ENCODE measurements at regions not wholly inside any gene's neighbourhood (a gene's known extent, or its start where the extent isn't known, plus 50 kb on each side); places are given as distances from the start of the nearest gene placed in this dataset.
"Not testable (repeated sequence)": the region's sequence is repeated elsewhere in the genome, so short reads cannot be mapped to it uniquely, and the experiment has no call there.

- no peak for DNase-seq
Observed at GRCh38 chr4:24363751-24364150, 220.6 kb downstream of the DHX15 start.

GRCh38 chr4:24352112-24352511, 232.2 kb downstream of the DHX15 start:
- no peak for DNase-seq

GRCh38 chr4:24349168-24349996, 235.0 kb downstream of the DHX15 start:
- DNase-seq: not testable (repeated sequence)

- no peak for DNase-seq
Observed at GRCh38 chr4:24339260-24339659, 245.1 kb downstream of the DHX15 start.

- DNase-seq: no peak
Observed at GRCh38 chr4:24337451-24338190, 246.7 kb downstream of the DHX15 start.

- DNase-seq: no peak
Observed at GRCh38 chr4:24335616-24336015, 248.7 kb downstream of the DHX15 start.

- DNase-seq: no peak
Observed at GRCh38 chr4:24334906-24335305, 249.4 kb downstream of the DHX15 start.

GRCh38 chr4:24330573-24330972, 253.8 kb downstream of the DHX15 start:
- DNase-seq: no peak

- no peak for DNase-seq
Observed at GRCh38 chr4:24330172-24330571, 254.2 kb downstream of the DHX15 start.

GRCh38 chr4:24328711-24329110, 255.6 kb downstream of the DHX15 start:
- DNase-seq: no peak

- DNase-seq: no peak
Observed at GRCh38 chr4:24328310-24328709, 256.0 kb downstream of the DHX15 start.

GRCh38 chr4:24322995-24323394, 261.4 kb downstream of the DHX15 start:
- no peak for DNase-seq

- DNase-seq: no peak
Observed at GRCh38 chr4:24322511-24322910, 261.8 kb downstream of the DHX15 start.

GRCh38 chr4:24321616-24322015, 262.7 kb downstream of the DHX15 start:
- no peak for DNase-seq

- no peak for DNase-seq
Observed at GRCh38 chr4:24321131-24321530, 263.2 kb downstream of the DHX15 start.

- DNase-seq: no peak
Observed at GRCh38 chr4:24319387-24319786, 265.0 kb downstream of the DHX15 start.

- no peak for DNase-seq
Observed at GRCh38 chr4:24315056-24315455, 269.3 kb downstream of the DHX15 start.

- DNase-seq: no peak
Observed at GRCh38 chr4:24312261-24312913, 272.0 kb downstream of the DHX15 start.

- DNase-seq: no peak
Observed at GRCh38 chr4:24303926-24304325, 280.4 kb downstream of the DHX15 start.

GRCh38 chr4:24298911-24299310, 285.4 kb downstream of the DHX15 start:
- no peak for DNase-seq

GRCh38 chr4:24287096-24287495, 297.3 kb downstream of the DHX15 start:
- no peak for DNase-seq

- no peak for DNase-seq
Observed at GRCh38 chr4:24285759-24286158, 298.6 kb downstream of the DHX15 start.

GRCh38 chr4:24282446-24282845, 301.9 kb downstream of the DHX15 start:
- no peak for DNase-seq

- DNase-seq: no peak
Observed at GRCh38 chr4:24279911-24280375, 304.4 kb downstream of the DHX15 start.

Data from NCI-H1436 (cell line).